Parathyroid adenoma (tissue), 2 donors: ENCODE measurements at regions not wholly inside any gene's neighbourhood (a gene's known extent, or its start where the extent isn't known, plus 50 kb on each side); places are given as distances from the start of the nearest gene placed in this dataset.

Source experiments
- H2AFZ ChIP-seq: fragments of 300-600 bp; sonication (generic); one replicate; pipeline ENCODE4 v1.7.0; 2017; ENCODE audit warnings: antibody characterized with exemption, mild to moderate bottlenecking
- H3K27ac ChIP-seq: fragments of 300-600 bp; sonication (generic); one replicate; pipeline ENCODE4 v1.7.0; 2017
- H3K27me3 ChIP-seq: fragments of 300-600 bp; sonication (generic); one replicate; pipeline ENCODE4 v1.7.0; 2017; ENCODE audit warnings: low read length; ENCODE audit not compliant: control insufficient read depth, insufficient read depth
- H3K36me3 ChIP-seq: fragments of 300-600 bp; sonication (generic); one replicate; pipeline ENCODE4 v1.7.0; 2017; ENCODE audit warnings: low read length; ENCODE audit not compliant: control insufficient read depth, insufficient read depth
- H3K4me1 ChIP-seq: fragments of 300-600 bp; sonication (generic); one replicate; pipeline ENCODE4 v1.7.0; 2017; ENCODE audit warnings: control low read depth
- H3K4me2 ChIP-seq: fragments of 300-600 bp; sonication (generic); one replicate; pipeline ENCODE4 v1.7.0; 2017; ENCODE audit warnings: low read length
- H3K4me3 ChIP-seq: fragments of 300-600 bp; sonication (generic); one replicate; pipeline ENCODE4 v1.7.0; 2017; ENCODE audit warnings: low read depth, low read length
- H3K79me2 ChIP-seq: fragments of 300-600 bp; sonication (generic); one replicate; pipeline ENCODE4 v1.7.0; 2017; ENCODE audit warnings: control low read depth
- H3K9ac ChIP-seq: fragments of 300-600 bp; sonication (generic); one replicate; pipeline ENCODE4 v1.7.0; 2017; ENCODE audit warnings: mild to moderate bottlenecking
- H3K9me3 ChIP-seq: fragments of 300-600 bp; sonication (generic); one replicate; pipeline ENCODE4 v1.7.0; 2017; ENCODE audit warnings: low read length; ENCODE audit not compliant: control insufficient read depth
- TF ChIP-seq, protein P1 (sequence below): fragments of 300-600 bp; sonication (generic); IDR thresholded peaks from one replicate; pipeline ENCODE4 v1.7.0; 2017; ENCODE audit warnings: antibody characterized with exemption, mild to moderate bottlenecking
- donor health status: primary hyperparathyroidism.

DNA sequence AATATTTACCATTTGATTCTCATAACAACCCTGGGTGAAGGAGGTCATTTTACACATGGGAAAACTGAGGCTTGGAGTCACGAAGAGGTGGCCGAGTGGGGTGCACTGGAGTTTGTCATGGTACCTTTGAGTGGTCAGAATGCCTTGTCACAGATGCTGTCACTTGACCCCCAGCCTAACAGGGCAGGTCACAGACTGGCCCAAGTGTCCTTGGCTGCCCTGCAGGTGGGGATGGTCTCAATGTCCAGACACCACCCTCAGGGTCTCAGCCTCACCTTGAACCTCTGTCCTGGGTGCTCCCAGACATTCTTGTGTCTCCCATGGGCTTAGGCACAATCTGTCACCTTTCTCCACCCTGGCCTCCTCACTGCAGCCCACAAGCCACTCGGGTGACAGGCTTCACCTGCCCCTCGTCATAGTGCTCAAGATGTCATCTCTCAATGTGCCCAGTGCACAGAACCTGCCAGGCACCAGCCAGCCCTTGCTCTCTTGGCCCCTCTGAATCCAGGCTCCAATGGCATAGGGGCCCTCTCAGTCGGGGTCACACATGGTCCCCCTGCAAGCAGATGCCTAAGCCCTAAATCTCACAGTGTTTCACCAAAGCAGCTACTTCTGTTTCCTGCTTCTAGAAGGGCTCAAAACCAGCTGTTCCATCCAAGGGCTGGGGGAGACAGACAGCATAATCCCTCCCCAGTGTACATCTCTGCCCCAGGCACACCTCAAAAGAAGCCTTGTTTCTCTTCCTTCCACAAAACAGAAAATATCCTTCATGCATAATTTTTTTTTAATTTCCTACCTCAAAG lies 76.8 kb upstream of the NANOS1 start:
- H3K36me3 ChIP-seq: no peaks in the 10 kb centered on the region
- H3K79me2 ChIP-seq: no peaks in the 10 kb centered on the region
- no peak overlapping the region for H3K9ac ChIP-seq
- H3K4me1 ChIP-seq: no peaks in the 10 kb centered on the region
- no peak overlapping the region for H3K4me3 ChIP-seq
- no peaks in the 10 kb centered on the region for H3K27me3 ChIP-seq
- H2AFZ ChIP-seq: no peak overlapping the region
- no peaks in the 10 kb centered on the region for H3K9me3 ChIP-seq
- H3K4me2 ChIP-seq: no peak overlapping the region
- TF ChIP-seq, protein P1, sequence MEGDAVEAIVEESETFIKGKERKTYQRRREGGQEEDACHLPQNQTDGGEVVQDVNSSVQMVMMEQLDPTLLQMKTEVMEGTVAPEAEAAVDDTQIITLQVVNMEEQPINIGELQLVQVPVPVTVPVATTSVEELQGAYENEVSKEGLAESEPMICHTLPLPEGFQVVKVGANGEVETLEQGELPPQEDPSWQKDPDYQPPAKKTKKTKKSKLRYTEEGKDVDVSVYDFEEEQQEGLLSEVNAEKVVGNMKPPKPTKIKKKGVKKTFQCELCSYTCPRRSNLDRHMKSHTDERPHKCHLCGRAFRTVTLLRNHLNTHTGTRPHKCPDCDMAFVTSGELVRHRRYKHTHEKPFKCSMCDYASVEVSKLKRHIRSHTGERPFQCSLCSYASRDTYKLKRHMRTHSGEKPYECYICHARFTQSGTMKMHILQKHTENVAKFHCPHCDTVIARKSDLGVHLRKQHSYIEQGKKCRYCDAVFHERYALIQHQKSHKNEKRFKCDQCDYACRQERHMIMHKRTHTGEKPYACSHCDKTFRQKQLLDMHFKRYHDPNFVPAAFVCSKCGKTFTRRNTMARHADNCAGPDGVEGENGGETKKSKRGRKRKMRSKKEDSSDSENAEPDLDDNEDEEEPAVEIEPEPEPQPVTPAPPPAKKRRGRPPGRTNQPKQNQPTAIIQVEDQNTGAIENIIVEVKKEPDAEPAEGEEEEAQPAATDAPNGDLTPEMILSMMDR: no peak
- H3K27ac ChIP-seq: no peak overlapping the region

DNA sequence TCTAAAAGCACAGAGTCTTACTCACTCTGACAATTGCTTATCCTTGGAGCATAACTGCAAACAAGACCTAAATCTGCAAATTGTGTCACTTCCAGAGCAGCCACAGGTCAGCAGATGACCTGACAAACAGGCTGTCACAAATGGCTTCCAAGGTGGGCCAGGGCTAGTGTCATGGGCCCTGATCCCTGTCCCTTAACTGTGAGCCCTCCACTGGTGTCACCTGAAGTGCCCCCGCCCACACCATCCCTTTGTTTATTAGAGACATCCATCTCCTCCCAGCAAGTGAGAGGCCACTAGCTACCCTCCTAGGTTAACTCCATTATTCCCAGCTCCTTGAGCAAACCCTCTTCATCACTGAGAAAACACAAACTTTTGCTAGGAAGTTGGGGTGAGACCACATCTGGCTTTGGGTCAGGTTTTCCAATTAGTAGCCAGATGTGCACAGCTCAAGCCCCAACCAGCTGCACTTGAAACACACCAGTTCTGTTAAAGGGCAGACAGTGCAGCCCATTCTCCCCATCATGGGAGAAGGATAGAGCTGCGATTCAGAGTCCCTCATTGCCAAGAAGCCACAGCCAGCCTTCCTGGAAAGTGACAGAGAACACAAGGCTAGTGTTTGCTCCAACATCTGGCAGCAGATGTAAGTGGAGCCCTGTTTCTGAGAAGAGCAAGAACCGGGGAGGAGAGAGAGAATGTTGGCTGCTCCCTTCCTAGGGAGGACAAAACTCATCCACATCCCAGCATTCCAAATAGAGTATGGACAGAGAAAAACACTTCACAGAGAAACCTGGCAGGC lies 75.7 kb upstream of the NANOS1 start:
- no peaks in the 10 kb centered on the region for H3K27me3 ChIP-seq
- TF ChIP-seq, protein P1: no peak
- H3K9me3 ChIP-seq: no peaks in the 10 kb centered on the region
- H3K9ac ChIP-seq: no peak overlapping the region
- no peak overlapping the region for H2AFZ ChIP-seq
- H3K27ac ChIP-seq: no peak overlapping the region
- H3K4me3 ChIP-seq: no peak overlapping the region
- no peak overlapping the region for H3K4me2 ChIP-seq
- no peaks in the 10 kb centered on the region for H3K36me3 ChIP-seq
- no peaks in the 10 kb centered on the region for H3K79me2 ChIP-seq
- H3K4me1 ChIP-seq: no peaks in the 10 kb centered on the region

DNA sequence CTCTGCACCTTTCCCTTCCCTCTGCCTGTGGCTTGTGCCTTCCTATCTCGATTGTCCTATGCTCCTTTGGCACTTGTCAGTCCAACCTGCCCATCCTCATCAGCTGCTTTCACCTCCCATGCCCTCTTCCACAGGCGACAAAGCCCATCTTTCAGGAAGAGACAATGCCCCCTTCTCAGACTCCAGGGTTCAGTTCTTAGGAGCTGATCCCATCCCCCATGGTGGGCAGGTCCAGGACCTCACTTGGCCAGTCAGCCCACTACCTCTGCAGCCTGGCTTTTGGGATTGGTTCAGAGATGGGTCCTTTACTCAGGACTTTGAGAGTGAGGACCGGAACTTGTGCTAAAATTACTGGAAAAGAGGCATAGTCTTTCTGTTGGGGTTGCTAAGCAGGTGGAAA lies 74.0 kb upstream of the NANOS1 start:
- Histone ChIP-seq H3K36me3 (no peaks in the 10 kb centered on the region), H3K79me2 (no peaks in the 10 kb centered on the region), H3K4me2 (no peak overlapping the region), H3K4me3 (no peak overlapping the region), H3K9ac (no peak overlapping the region), H3K4me1 (no peaks in the 10 kb centered on the region), H3K9me3 (no peaks in the 10 kb centered on the region), H3K27me3 (no peaks in the 10 kb centered on the region), H2AFZ (no peak overlapping the region), H3K27ac (no peak overlapping the region)
- TF ChIP-seq, protein P1: no peak

DNA sequence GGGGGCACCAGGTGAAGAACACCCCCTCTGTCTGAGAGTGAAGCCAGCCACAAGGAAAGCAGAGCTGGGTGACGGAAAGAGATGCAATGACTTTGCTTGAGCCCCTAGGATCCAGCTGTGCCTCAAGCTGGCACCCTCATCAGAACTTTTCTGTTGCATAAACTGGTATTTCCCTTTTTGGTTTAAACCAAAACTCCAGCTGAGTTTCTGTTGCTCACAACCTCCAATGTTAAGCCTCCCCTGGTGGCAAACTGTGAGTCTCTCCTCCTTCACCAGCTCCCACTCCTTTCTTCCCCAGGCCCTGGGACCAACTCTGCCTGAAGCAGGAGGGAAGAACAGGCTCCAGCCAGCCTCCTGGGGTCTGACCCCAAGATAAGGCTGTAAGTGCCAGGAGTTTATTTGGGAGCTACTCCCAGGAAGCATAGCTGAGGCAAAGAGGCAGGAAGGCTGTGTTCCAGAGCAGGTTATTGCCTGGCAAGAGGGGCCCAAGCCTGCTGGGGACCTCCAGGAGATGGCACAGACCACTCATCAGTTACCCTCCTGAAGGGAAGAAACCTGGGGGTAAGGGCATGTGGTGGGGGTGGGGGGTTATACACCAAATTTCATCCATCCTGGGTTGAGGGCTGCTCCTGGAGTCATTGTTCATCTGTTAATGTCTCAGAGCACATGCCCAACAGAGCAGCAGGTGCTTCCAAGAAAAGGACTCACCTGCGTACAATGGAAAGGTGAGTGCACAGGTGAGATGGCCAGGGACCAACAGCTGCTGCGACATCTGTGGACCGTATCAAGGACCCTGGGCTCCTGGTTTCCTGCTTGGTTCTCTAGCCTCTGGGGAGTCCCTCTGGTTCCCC lies 73.3 kb upstream of the NANOS1 start:
- H3K9me3 ChIP-seq: no peaks in the 10 kb centered on the region
- no peaks in the 10 kb centered on the region for H3K36me3 ChIP-seq
- no peak overlapping the region for H2AFZ ChIP-seq
- no peaks in the 10 kb centered on the region for H3K79me2 ChIP-seq
- no peak overlapping the region for H3K27ac ChIP-seq
- H3K27me3 ChIP-seq: no peaks in the 10 kb centered on the region
- TF ChIP-seq, protein P1: no peak
- H3K4me3 ChIP-seq: no peak overlapping the region
- no peak overlapping the region for H3K9ac ChIP-seq
- H3K4me1 ChIP-seq: no peaks in the 10 kb centered on the region
- H3K4me2 ChIP-seq: no peak overlapping the region
